Liver (tissue), 8 donors: ENCODE measurements at regions not wholly inside any gene's neighbourhood (a gene's known extent, or its start where the extent isn't known, plus 50 kb on each side); places are given as distances from the start of the nearest gene placed in this dataset.

Source experiments
- DNase-seq: peaks from one replicate; pipeline ENCODE4 v3.0.0-alpha.2; 2017; ENCODE audit warnings: low spot score
- H3K27ac ChIP-seq, 2 donors: one replicate each; pipeline ENCODE4 v1.7.0; 2013; ENCODE audit warnings: inconsistent platforms in 2 of 2, low read length in 2 of 2, control low read depth in 1 of 2, low read depth in 1 of 2, mild to moderate bottlenecking in 1 of 2
- H3K27me3 ChIP-seq, 4 donors: one replicate each; pipeline versions ENCODE4 v1.6.1 to v1.7.0; 2013; ENCODE audit warnings: low read length in 3 of 4, inconsistent platforms in 1 of 4, mild to moderate bottlenecking in 1 of 4, moderate library complexity in 1 of 4; ENCODE audit not compliant: control insufficient read depth in 4 of 4, insufficient read depth in 4 of 4
- H3K36me3 ChIP-seq, 4 donors: one replicate each; pipeline versions ENCODE4 v1.6.1 to v1.7.0; 2013; ENCODE audit warnings: low read length in 3 of 4, mild to moderate bottlenecking in 3 of 4, low read depth in 1 of 4, moderate library complexity in 1 of 4; ENCODE audit not compliant: control insufficient read depth in 4 of 4, insufficient read depth in 3 of 4
- H3K4me1 ChIP-seq, 4 donors: one replicate each; pipeline versions ENCODE4 v1.6.1 to v1.7.0; 2013; ENCODE audit warnings: low read length in 3 of 4, mild to moderate bottlenecking in 3 of 4, moderate library complexity in 1 of 4; ENCODE audit not compliant: control insufficient read depth in 4 of 4, insufficient read depth in 4 of 4
- H3K4me3 ChIP-seq, 3 donors: one replicate each; pipeline versions ENCODE4 v1.6.1 to v1.7.0; 2013; ENCODE audit warnings: low read length in 3 of 3, control low read depth in 1 of 3, low read depth in 1 of 3, mild to moderate bottlenecking in 1 of 3
- H3K9ac ChIP-seq, 2 donors: one replicate each; pipeline ENCODE4 v1.7.0; 2013; ENCODE audit warnings: low read length in 2 of 2, mild to moderate bottlenecking in 2 of 2, moderate library complexity in 2 of 2, control low read depth in 1 of 2, low read depth in 1 of 2
- H3K9me3 ChIP-seq, 4 donors: one replicate each; pipeline versions ENCODE4 v1.6.1 to v1.7.0; 2013; ENCODE audit warnings: low read length in 3 of 4; ENCODE audit not compliant: control insufficient read depth in 4 of 4
- ATF3 ChIP-seq: IDR thresholded peaks from 2 replicates; pipeline ENCODE4 v1.6.1; 2016; ENCODE audit warnings: antibody characterized with exemption
- CTCF ChIP-seq: fragments of 150-350 bp; IDR thresholded peaks from 2 replicates; pipeline ENCODE4 v1.5.1; 2017; ENCODE audit warnings: improper control_type of control experiment, low read depth, low read length; ENCODE audit not compliant: missing input control
- FOXA1 ChIP-seq: IDR thresholded peaks from 2 replicates; pipeline ENCODE4 v1.6.1; 2016; ENCODE audit warnings: antibody characterized with exemption
- FOXA2 ChIP-seq: IDR thresholded peaks from 2 replicates; pipeline ENCODE4 v1.6.1; 2016; ENCODE audit warnings: antibody characterized with exemption
- HNF4A ChIP-seq, 2 donors: conservative IDR thresholded peaks; 2 replicates each; pipeline ENCODE4 v1.6.1; 2016; ENCODE audit warnings: antibody characterized with exemption in 2 of 2, mild to moderate bottlenecking in 2 of 2
- HNF4G ChIP-seq: IDR thresholded peaks from 2 replicates; pipeline ENCODE4 v1.6.1; 2016; ENCODE audit warnings: antibody characterized with exemption
- JUND ChIP-seq, 2 donors: IDR thresholded peaks; 2 replicates each; pipeline ENCODE4 v1.6.1; 2016; ENCODE audit warnings: antibody characterized with exemption in 2 of 2
- MAX ChIP-seq: IDR thresholded peaks from 2 replicates; pipeline ENCODE4 v1.6.1; 2016; ENCODE audit warnings: antibody characterized with exemption
- NR2F2 ChIP-seq: IDR thresholded peaks from 2 replicates; pipeline ENCODE4 v1.6.1; 2016; ENCODE audit warnings: antibody characterized with exemption
- RAD21 ChIP-seq, 2 donors: IDR thresholded peaks; 2 replicates each; pipeline ENCODE4 v1.6.1; 2016; ENCODE audit warnings: antibody characterized with exemption in 2 of 2, mild to moderate bottlenecking in 2 of 2
- REST ChIP-seq: IDR thresholded peaks from 2 replicates; pipeline ENCODE4 v1.6.1; 2016; ENCODE audit warnings: antibody characterized with exemption, mild to moderate bottlenecking
- RXRA ChIP-seq, 2 donors: IDR thresholded peaks; 2 replicates each; pipeline ENCODE4 v1.6.1; 2017 to 2018; ENCODE audit warnings: antibody characterized with exemption in 2 of 2, mild to moderate bottlenecking in 1 of 2
- TAF1 ChIP-seq: conservative IDR thresholded peaks from 2 replicates; pipeline ENCODE4 v1.6.1; 2016; ENCODE audit warnings: antibody characterized with exemption, mild to moderate bottlenecking
- YY1 ChIP-seq: IDR thresholded peaks from 2 replicates; pipeline ENCODE4 v1.6.1; 2016; ENCODE audit warnings: antibody characterized with exemption, mild to moderate bottlenecking
- WGBS: extraction: QIAGEN DNeasy Blood & Tissue Kit; methylation state at CpG from one replicate; pipeline ENCODE4 v1.1.7; 2013; 5-methylcytosine and 5-hydroxymethylcytosine counted together
- donor health status: healthy.
- donor health status: healthy.
- donor health status: healthy.
- donor health status: healthy.
- donor health status: healthy.

- no peaks in the 10 kb centered on the region for H3K4me1 ChIP-seq
- WGBS, result 78% methylated on average over 2 of the region's 2 CpGs
- H3K9me3 ChIP-seq, result no peaks in the 10 kb centered on the region
- no peak overlapping the region for H3K4me3 ChIP-seq
- TF ChIP-seq NR2F2 (no peak), MAX (no peak), ATF3 (no peak), FOXA1 (no peak), CTCF (no peak), FOXA2 (no peak)
- DNase-seq, result no peak
- no peaks in the 10 kb centered on the region for H3K27me3 ChIP-seq
- H3K36me3 ChIP-seq, result no peaks in the 10 kb centered on the region
- no peak overlapping the region for H3K9ac ChIP-seq
- H3K27ac ChIP-seq, result no peak overlapping the region
These were observed 144.0 kb downstream of the SPTSSA start for GRCh38 chr14:34318014-34318413.

- peaks cover 0 to 2% (median 0%) of the 10 kb centered on the region in 4 donors for H3K9me3 ChIP-seq
- DNase-seq, result no peak
- no peak overlapping the region for H3K27ac ChIP-seq
- H3K9ac ChIP-seq, result no peak overlapping the region
- no peaks in the 10 kb centered on the region for H3K27me3 ChIP-seq
- H3K4me3 ChIP-seq, result no peak overlapping the region
- H3K4me1 ChIP-seq, result no peaks in the 10 kb centered on the region
- TF ChIP-seq MAX (no peak), RXRA (IDR thresholded peaks at IDR 0.05) (no peak), RAD21 (IDR thresholded peaks at IDR 0.05) (no peak), HNF4G (no peak), TAF1 (no peak), YY1 (no peak), FOXA2 (no peak), HNF4A (conservative IDR thresholded peaks at IDR 0.05) (no peak), JUND (IDR thresholded peaks at IDR 0.05) (no peak), REST (no peak)
- WGBS, result 86% methylated on average over 1 of the region's 1 CpG
- H3K36me3 ChIP-seq, result no peaks in the 10 kb centered on the region
These were observed 151.3 kb downstream of the SPTSSA start for GRCh38 chr14:34310724-34311123.

GRCh38 chr14:34303811-34304210 lies 158.2 kb downstream of the SPTSSA start:
- no peaks in the 10 kb centered on the region for H3K9me3 ChIP-seq
- no peak for DNase-seq
- WGBS, result 90% methylated on average over 2 of the region's 2 CpGs
- TF ChIP-seq NR2F2, result no peak
- no peaks in the 10 kb centered on the region for H3K27me3 ChIP-seq
- H3K9ac ChIP-seq, result no peak overlapping the region
- H3K27ac ChIP-seq, result no peak overlapping the region
- no peaks in the 10 kb centered on the region for H3K36me3 ChIP-seq
- H3K4me3 ChIP-seq, result no peak overlapping the region
- H3K4me1 ChIP-seq, result no peaks in the 10 kb centered on the region
